ENCODE measurements at regions not wholly inside any gene's neighbourhood (a gene's known extent, or its start where the extent isn't known, plus 50 kb on each side); places are given as distances from the start of the nearest gene placed in this dataset.
"Not testable (repeated sequence)": the region's sequence is repeated elsewhere in the genome, so short reads cannot be mapped to it uniquely, and the experiment has no call there.

- Histone ChIP-seq H3K36me3 (ENCODE audit: control insufficient read depth, insufficient read depth, low read length) (no peaks in the 10 kb centered on the region), H3K27me3 (ENCODE audit: control insufficient read depth, insufficient read depth, low read length) (no peaks in the 10 kb centered on the region), H3K4me3 (ENCODE audit: low read depth, low read length) (no peak overlapping the region)
- FAIRE-seq (no peak), DNase-seq (ENCODE audit: low read depth) (peak; percentile 7)
- no peak for TF ChIP-seq CTCF (IDR thresholded peaks at IDR 0.05; ENCODE audit: insufficient read depth, low read length, severe bottlenecking)
Measured at GRCh38 chr7:156347132-156347531, 293.4 kb upstream of the RNF32 start.

GRCh38 chr7:156344595-156344994 lies 296.0 kb upstream of the RNF32 start:
- H3K27me3 ChIP-seq (ENCODE audit: control insufficient read depth, insufficient read depth, low read length) = no peaks in the 10 kb centered on the region
- FAIRE-seq = no peak
- no peak for TF ChIP-seq CTCF (IDR thresholded peaks at IDR 0.05; ENCODE audit: insufficient read depth, low read length, severe bottlenecking)

GRCh38 chr7:156334636-156335035 lies 305.9 kb upstream of the RNF32 start:
- no peaks in the 10 kb centered on the region for H3K36me3 ChIP-seq (ENCODE audit: control insufficient read depth, insufficient read depth, low read length)
- no peak for FAIRE-seq
- DNase-seq (ENCODE audit: low read depth) = peak; percentile 50
- no peak overlapping the region for H3K4me3 ChIP-seq (ENCODE audit: low read depth, low read length)
- no peak for TF ChIP-seq CTCF (IDR thresholded peaks at IDR 0.05; ENCODE audit: insufficient read depth, low read length, severe bottlenecking)
- no peaks in the 10 kb centered on the region for H3K27me3 ChIP-seq (ENCODE audit: control insufficient read depth, insufficient read depth, low read length)

More at GRCh38 chr7:156344595-156344994, 296.0 kb upstream of the RNF32 start:
- no peak for DNase-seq (ENCODE audit: low read depth)
- H3K36me3 ChIP-seq (ENCODE audit: control insufficient read depth, insufficient read depth, low read length) = no peaks in the 10 kb centered on the region
- no peak overlapping the region for H3K4me3 ChIP-seq (ENCODE audit: low read depth, low read length)

GRCh38 chr7:156327916-156328315 lies 312.7 kb upstream of the RNF32 start:
- Histone ChIP-seq H3K4me3 (ENCODE audit: low read depth, low read length) (no peak overlapping the region), H3K27me3 (ENCODE audit: control insufficient read depth, insufficient read depth, low read length) (no peaks in the 10 kb centered on the region), H3K36me3 (ENCODE audit: control insufficient read depth, insufficient read depth, low read length) (no peaks in the 10 kb centered on the region)
- DNase-seq (ENCODE audit: low read depth) (no peak), FAIRE-seq (no peak)
- TF ChIP-seq CTCF (IDR thresholded peaks at IDR 0.05; ENCODE audit: insufficient read depth, low read length, severe bottlenecking) = no peak

GRCh38 chr7:156327474-156327873 lies 313.1 kb upstream of the RNF32 start:
- no peaks in the 10 kb centered on the region for H3K36me3 ChIP-seq (ENCODE audit: control insufficient read depth, insufficient read depth, low read length)
- DNase-seq (ENCODE audit: low read depth) = peak; percentile 68
- no peak for FAIRE-seq
- no peak overlapping the region for H3K4me3 ChIP-seq (ENCODE audit: low read depth, low read length)
- H3K27me3 ChIP-seq (ENCODE audit: control insufficient read depth, insufficient read depth, low read length) = no peaks in the 10 kb centered on the region
- no peak for TF ChIP-seq CTCF (IDR thresholded peaks at IDR 0.05; ENCODE audit: insufficient read depth, low read length, severe bottlenecking)

GRCh38 chr7:156324201-156324600 lies 316.4 kb upstream of the RNF32 start:
- no peak overlapping the region for H3K4me3 ChIP-seq (ENCODE audit: low read depth, low read length)
- DNase-seq (ENCODE audit: low read depth) = no peak

GRCh38 chr7:156321430-156321829 lies 319.1 kb upstream of the RNF32 start:
- DNase-seq (ENCODE audit: low read depth); FAIRE-seq; H3K36me3 ChIP-seq (ENCODE audit: control insufficient read depth, insufficient read depth, low read length); H3K27me3 ChIP-seq (ENCODE audit: control insufficient read depth, insufficient read depth, low read length); H3K4me3 ChIP-seq (ENCODE audit: low read depth, low read length): not testable (repeated sequence)

More at GRCh38 chr7:156324201-156324600, 316.4 kb upstream of the RNF32 start:
- FAIRE-seq = no peak
- no peak for TF ChIP-seq CTCF (IDR thresholded peaks at IDR 0.05; ENCODE audit: insufficient read depth, low read length, severe bottlenecking)
- H3K27me3 ChIP-seq (ENCODE audit: control insufficient read depth, insufficient read depth, low read length) = no peaks in the 10 kb centered on the region
- H3K36me3 ChIP-seq (ENCODE audit: control insufficient read depth, insufficient read depth, low read length) = no peaks in the 10 kb centered on the region

Measured in bronchial epithelial cell (primary cell).